ENCODE measurements at regions not wholly inside any gene's neighbourhood (a gene's known extent, or its start where the extent isn't known, plus 50 kb on each side); places are given as distances from the start of the nearest gene placed in this dataset.

DNA sequence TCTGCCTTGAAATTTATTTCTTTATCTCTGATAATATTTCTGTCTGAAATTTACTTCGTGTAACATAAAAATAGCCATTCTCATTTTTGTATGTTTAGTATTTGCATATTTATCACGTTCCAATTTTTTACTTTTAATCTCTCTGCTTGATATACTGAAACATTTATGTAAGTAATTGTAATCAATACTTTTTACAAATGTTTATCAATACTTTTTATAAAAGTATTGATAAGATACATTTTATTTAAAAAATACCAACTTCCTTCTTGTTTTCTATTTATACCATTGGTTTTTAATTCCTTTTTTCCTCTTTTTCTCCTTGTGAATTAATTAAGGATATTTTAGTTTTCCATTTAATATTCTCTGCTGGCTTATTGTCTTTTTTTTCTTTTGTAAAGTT, 60.3 kb upstream of the TBL1XR1 start:
- H3K4me1 ChIP-seq (replicated peaks in 1 of 4; ENCODE audit: control insufficient read depth in 3 of 4, insufficient read depth in 4 of 4, low read length in 3 of 4): no peaks in the 10 kb centered on the region
- FAIRE-seq (no peak), DNase-seq (ENCODE audit: low read depth in 1 of 2, low spot score in 2 of 2) (no peak)
- no peak overlapping the region for H3K23ac ChIP-seq (ENCODE audit: insufficient read length)
- H2AK5ac ChIP-seq (ENCODE audit: low read depth, low read length): no peak overlapping the region
- H3K56ac ChIP-seq (replicated peaks; ENCODE audit: insufficient read length, low read depth, low read length): no peak overlapping the region
- POLR2A ChIA-PET (ENCODE audit: partially characterized antibody): no interaction called here
- no peak overlapping the region for H2BK15ac ChIP-seq (ENCODE audit: low read length)
- H3K4me2 ChIP-seq (ENCODE audit: insufficient read depth in 1 of 2, low read depth in 2 of 2, low read length in 2 of 2): no peak overlapping the region
- no peaks in the 10 kb centered on the region for H3K36me3 ChIP-seq (ENCODE audit: control insufficient read depth in 2 of 4, insufficient read depth in 4 of 4, low read length in 3 of 4)
- H4K20me1 ChIP-seq (replicated peaks in 1 of 2; ENCODE audit: control insufficient read depth in 1 of 2, insufficient read depth in 2 of 2, low read length in 2 of 2): no peaks in the 10 kb centered on the region
- no peak overlapping the region for H2BK5ac ChIP-seq (ENCODE audit: low read depth, low read length)
- H4K8ac ChIP-seq (ENCODE audit: extremely low read depth, insufficient read depth, low read length): no peak overlapping the region
- no peaks in the 10 kb centered on the region for H3K79me2 ChIP-seq (ENCODE audit: control insufficient read depth in 1 of 2, insufficient read depth in 2 of 2, low read length in 2 of 2)
- H3K27ac ChIP-seq (ENCODE audit: low read depth, low read length): no peak overlapping the region
- no peak overlapping the region for H3K9ac ChIP-seq (replicated peaks in 1 of 4; ENCODE audit: extremely low read depth in 1 of 4, low read depth in 3 of 4, low read length in 3 of 4)
- no peaks in the 10 kb centered on the region for H3K23me2 ChIP-seq (ENCODE audit: low read depth, low read length)
- H3K9me3 ChIP-seq (ENCODE audit: insufficient read depth in 2 of 2, low read depth in 1 of 2, low read length in 1 of 2): no peaks in the 10 kb centered on the region
- no peak overlapping the region for H4K5ac ChIP-seq (ENCODE audit: insufficient read length, low read depth, low read length)
- H2BK12ac ChIP-seq (ENCODE audit: low read depth, low read length): no peak overlapping the region
- no peak overlapping the region for H2BK120ac ChIP-seq (replicated peaks; ENCODE audit: low read depth, low read length)
- no peak overlapping the region for H3K14ac ChIP-seq (ENCODE audit: insufficient read length)
- no peak overlapping the region for H3K18ac ChIP-seq (ENCODE audit: extremely low read depth, low read length)
- 89% methylated on average over 2 of the region's 2 CpGs; no CpG with 5 or more reads in 1 of the 2 experiments for WGBS, 2 experiments (ENCODE audit: extremely low coverage in 1 of 2, insufficient coverage in 1 of 2, insufficient read length in 1 of 2, insufficient replicate concordance in 2 of 2, low coverage in 1 of 2, low lambda C conversion rate in 2 of 2, missing lambda C conversion rate in 1 of 2)
- H2BK20ac ChIP-seq (ENCODE audit: low read length): no peak overlapping the region
- no peak overlapping the region for H2AFZ ChIP-seq (ENCODE audit: low read length)
- no peaks in the 10 kb centered on the region for H3K27me3 ChIP-seq (replicated peaks in 1 of 4; ENCODE audit: control insufficient read depth in 3 of 4, extremely low read depth in 1 of 4, insufficient read depth in 3 of 4, low read length in 3 of 4)
- no peaks in the 10 kb centered on the region for H3K79me1 ChIP-seq (ENCODE audit: low read depth, low read length)
- no peak overlapping the region for H3K4me3 ChIP-seq (ENCODE audit: extremely low read depth in 1 of 4, insufficient read depth in 2 of 4, low read depth in 3 of 4, low read length in 4 of 4)
- no peak overlapping the region for H4K91ac ChIP-seq (replicated peaks; ENCODE audit: insufficient read length, low read length)
- H3K4ac ChIP-seq (replicated peaks; ENCODE audit: insufficient read length, low read depth, low read length): no peak overlapping the region
- CTCF ChIA-PET (ENCODE audit: partially characterized antibody): no interaction called here
- TF ChIP-seq NANOG (IDR thresholded peaks at IDR 0.05; ENCODE audit: insufficient read depth, low read depth, low read length, poor library complexity, severe bottlenecking) (no peak), PHF8 (conservative IDR thresholded peaks at IDR 0.05; ENCODE audit: low read depth, low read length) (no peak), HDAC6 (IDR thresholded peaks at IDR 0.05; ENCODE audit: low read depth, low read length) (no peak), SP1 (IDR thresholded peaks at IDR 0.05; ENCODE audit: low read depth, low read length) (no peak), RXRA (IDR thresholded peaks at IDR 0.05; ENCODE audit: insufficient read depth, low read depth, low read length) (no peak), SP2 (IDR thresholded peaks at IDR 0.05; ENCODE audit: low read length) (no peak), CBX5 (IDR thresholded peaks at IDR 0.05; ENCODE audit: low read depth, low read length) (no peak), CHD2 (IDR thresholded peaks at IDR 0.05; ENCODE audit: low read length) (no peak), SIN3A (conservative IDR thresholded peaks at IDR 0.05 in 1 of 2, IDR thresholded peaks at IDR 0.05 in 1 of 2; ENCODE audit: low read depth in 1 of 2, low read length in 2 of 2) (no peak), YY1 (IDR thresholded peaks at IDR 0.05; ENCODE audit: low read depth, low read length) (no peak), TAF7 (optimal IDR thresholded peaks at IDR 0.05; ENCODE audit: borderline replicate concordance, low read depth, low read length) (no peak)
- TF ChIP-seq, protein P1, sequence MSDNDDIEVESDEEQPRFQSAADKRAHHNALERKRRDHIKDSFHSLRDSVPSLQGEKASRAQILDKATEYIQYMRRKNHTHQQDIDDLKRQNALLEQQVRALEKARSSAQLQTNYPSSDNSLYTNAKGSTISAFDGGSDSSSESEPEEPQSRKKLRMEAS (IDR thresholded peaks at IDR 0.05): no peak
- TF ChIP-seq, protein P2, sequence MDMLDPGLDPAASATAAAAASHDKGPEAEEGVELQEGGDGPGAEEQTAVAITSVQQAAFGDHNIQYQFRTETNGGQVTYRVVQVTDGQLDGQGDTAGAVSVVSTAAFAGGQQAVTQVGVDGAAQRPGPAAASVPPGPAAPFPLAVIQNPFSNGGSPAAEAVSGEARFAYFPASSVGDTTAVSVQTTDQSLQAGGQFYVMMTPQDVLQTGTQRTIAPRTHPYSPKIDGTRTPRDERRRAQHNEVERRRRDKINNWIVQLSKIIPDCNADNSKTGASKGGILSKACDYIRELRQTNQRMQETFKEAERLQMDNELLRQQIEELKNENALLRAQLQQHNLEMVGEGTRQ (IDR thresholded peaks at IDR 0.05; ENCODE audit: low read length): no peak
